Spleen (tissue), 7 donors: ENCODE measurements at regions not wholly inside any gene's neighbourhood (a gene's known extent, or its start where the extent isn't known, plus 50 kb on each side); places are given as distances from the start of the nearest gene placed in this dataset.

Source experiments
- POLR2A ChIP-seq, 3 donors: fragments of 450-650 bp; IDR thresholded peaks; one replicate each; pipeline ENCODE4 v1.5.1; 2017; ENCODE audit warnings: antibody characterized with exemption in 3 of 3, mild to moderate bottlenecking in 1 of 3
- TF ChIP-seq, protein P1 (sequence below), 11 experiments: fragments of 200-600 bp in 7 of 11; fragments of 450-650 bp in 4 of 11; sonication (generic) in 4 of 11; IDR thresholded peaks in 8 of 11; conservative IDR thresholded peaks in 3 of 11; 1 replicate in 7 of 11; 2 replicates in 4 of 11; pipeline versions ENCODE4 v1.4.0 to v1.8.0; 2016 to 2021; ENCODE audit warnings: antibody characterized with exemption in 11 of 11, inconsistent platforms in 4 of 11, mild to moderate bottlenecking in 1 of 11
- donor health status: DM: no; HTN: no; CAD: no; lungs with moderate emphysema.
- donor health status: DM: no; HTN: no; CAD: no.
- donor health status: DM: no; HTN: no; CAD: no.

GRCh38 chr3:145735631-145736030 lies 425.4 kb downstream of the PLOD2 start:
- TF ChIP-seq, protein P1, sequence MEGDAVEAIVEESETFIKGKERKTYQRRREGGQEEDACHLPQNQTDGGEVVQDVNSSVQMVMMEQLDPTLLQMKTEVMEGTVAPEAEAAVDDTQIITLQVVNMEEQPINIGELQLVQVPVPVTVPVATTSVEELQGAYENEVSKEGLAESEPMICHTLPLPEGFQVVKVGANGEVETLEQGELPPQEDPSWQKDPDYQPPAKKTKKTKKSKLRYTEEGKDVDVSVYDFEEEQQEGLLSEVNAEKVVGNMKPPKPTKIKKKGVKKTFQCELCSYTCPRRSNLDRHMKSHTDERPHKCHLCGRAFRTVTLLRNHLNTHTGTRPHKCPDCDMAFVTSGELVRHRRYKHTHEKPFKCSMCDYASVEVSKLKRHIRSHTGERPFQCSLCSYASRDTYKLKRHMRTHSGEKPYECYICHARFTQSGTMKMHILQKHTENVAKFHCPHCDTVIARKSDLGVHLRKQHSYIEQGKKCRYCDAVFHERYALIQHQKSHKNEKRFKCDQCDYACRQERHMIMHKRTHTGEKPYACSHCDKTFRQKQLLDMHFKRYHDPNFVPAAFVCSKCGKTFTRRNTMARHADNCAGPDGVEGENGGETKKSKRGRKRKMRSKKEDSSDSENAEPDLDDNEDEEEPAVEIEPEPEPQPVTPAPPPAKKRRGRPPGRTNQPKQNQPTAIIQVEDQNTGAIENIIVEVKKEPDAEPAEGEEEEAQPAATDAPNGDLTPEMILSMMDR (IDR thresholded peaks at IDR 0.05 in 8 of 11, conservative IDR thresholded peaks at IDR 0.05 in 3 of 11) = no peak
- TF ChIP-seq POLR2A (IDR thresholded peaks at IDR 0.05) = no peak
